Loucy (cell line): ENCODE measurements at regions not wholly inside any gene's neighbourhood (a gene's known extent, or its start where the extent isn't known, plus 50 kb on each side); places are given as distances from the start of the nearest gene placed in this dataset.

Experiments used
- CTCF ChIP-seq: fragments of 200-600 bp; sonication (generic); conservative IDR thresholded peaks from 2 replicates; pipeline ENCODE4 v1.5.1; 2014; ENCODE audit warnings: mild to moderate bottlenecking, antibody characterized with exemption, low read length
- EZH2phosphoT487 ChIP-seq: fragments of 200-600 bp; IDR thresholded peaks from 2 replicates; pipeline ENCODE4 v1.6.1; 2018; ENCODE audit warnings: antibody characterized with exemption, mild to moderate bottlenecking, moderate library complexity, borderline replicate concordance

GRCh38 chr12:125610292-125610691 lies 545.1 kb downstream of the AACS start:
- TF ChIP-seq CTCF = no peak
- no peak for TF ChIP-seq EZH2phosphoT487
